ENCODE measurements at regions not wholly inside any gene's neighbourhood (a gene's known extent, or its start where the extent isn't known, plus 50 kb on each side); places are given as distances from the start of the nearest gene placed in this dataset.

- DNase-seq (ENCODE audit: low spot score): no peak
These were observed 183.8 kb upstream of the GSC start for GRCh38 chr14:94953541-94954260.

GRCh38 chr14:94952097-94952496 lies 182.2 kb upstream of the GSC start:
- no peak for DNase-seq (ENCODE audit: low spot score)

- DNase-seq (ENCODE audit: low spot score): no peak
These were observed 176.3 kb upstream of the GSC start for GRCh38 chr14:94946244-94946643.

- no peak for DNase-seq (ENCODE audit: low spot score)
These were observed 175.7 kb upstream of the GSC start for GRCh38 chr14:94945615-94946014.

- DNase-seq (ENCODE audit: low spot score): no peak
These were observed 174.8 kb upstream of the GSC start for GRCh38 chr14:94944636-94945258.

GRCh38 chr14:94942601-94943000 lies 172.7 kb upstream of the GSC start:
- no peak for DNase-seq (ENCODE audit: low spot score)

- DNase-seq (ENCODE audit: low spot score): no peak
These were observed 171.4 kb upstream of the GSC start for GRCh38 chr14:94941311-94941710.

GRCh38 chr14:94940263-94940993 lies 170.5 kb upstream of the GSC start:
- DNase-seq (ENCODE audit: low spot score): no peak

GRCh38 chr14:94938016-94938415 lies 168.1 kb upstream of the GSC start:
- no peak for DNase-seq (ENCODE audit: low spot score)

GRCh38 chr14:94936901-94937685 lies 167.2 kb upstream of the GSC start:
- DNase-seq (ENCODE audit: low spot score): no peak

GRCh38 chr14:94936401-94936892 lies 166.5 kb upstream of the GSC start:
- DNase-seq (ENCODE audit: low spot score): no peak

- DNase-seq (ENCODE audit: low spot score): no peak
These were observed 165.9 kb upstream of the GSC start for GRCh38 chr14:94935706-94936300.

GRCh38 chr14:94934276-94934810 lies 164.4 kb upstream of the GSC start:
- no peak for DNase-seq (ENCODE audit: low spot score)

- DNase-seq (ENCODE audit: low spot score): no peak
These were observed 163.6 kb upstream of the GSC start for GRCh38 chr14:94933486-94933885.

GRCh38 chr14:94932589-94932988 lies 162.7 kb upstream of the GSC start:
- no peak for DNase-seq (ENCODE audit: low spot score)

- DNase-seq (ENCODE audit: low spot score): no peak
These were observed 160.8 kb upstream of the GSC start for GRCh38 chr14:94930690-94931089.

GRCh38 chr14:94929354-94929753 lies 159.4 kb upstream of the GSC start:
- no peak for DNase-seq (ENCODE audit: low spot score)

GRCh38 chr14:94926176-94926575 lies 156.3 kb upstream of the GSC start:
- no peak for DNase-seq (ENCODE audit: low spot score)

- no peak for DNase-seq (ENCODE audit: low spot score)
These were observed 155.7 kb upstream of the GSC start for GRCh38 chr14:94925416-94926173.

GRCh38 chr14:94924189-94924588 lies 154.3 kb upstream of the GSC start:
- DNase-seq (ENCODE audit: low spot score): no peak

GRCh38 chr14:94923786-94924185 lies 153.9 kb upstream of the GSC start:
- DNase-seq (ENCODE audit: low spot score): no peak
